ENCODE measurements at regions not wholly inside any gene's neighbourhood (a gene's known extent, or its start where the extent isn't known, plus 50 kb on each side); places are given as distances from the start of the nearest gene placed in this dataset.

DNA sequence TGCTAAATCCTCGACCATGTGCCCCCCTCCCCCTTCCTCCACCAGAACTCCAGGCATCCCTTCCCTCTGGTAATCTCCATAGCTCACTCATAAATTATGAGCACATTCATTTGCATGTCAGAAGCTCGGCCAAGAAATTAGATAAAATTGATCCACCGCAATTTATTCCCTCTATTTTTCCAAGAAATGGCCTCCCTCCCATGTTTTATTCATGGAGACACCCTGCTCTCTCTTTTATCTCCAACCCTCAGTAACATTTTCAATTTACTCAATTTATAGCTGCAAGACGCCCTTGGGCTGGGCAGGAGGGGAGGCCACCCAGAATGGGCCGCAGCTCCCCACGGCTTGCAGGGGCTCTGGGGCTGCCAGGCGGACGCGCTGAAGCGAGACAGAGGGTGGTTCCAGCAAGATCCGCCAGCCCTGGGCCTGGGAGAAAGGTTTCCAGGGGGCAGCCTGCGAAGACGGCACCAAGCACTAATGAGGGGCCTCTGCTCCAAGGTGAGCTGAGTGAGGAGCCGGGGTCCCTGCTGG is 54.7 kb upstream of the ZNF423 start:
- DNase-seq (ENCODE audit: low read depth in 3 of 3, low spot score in 1 of 3), result no peak

DNA sequence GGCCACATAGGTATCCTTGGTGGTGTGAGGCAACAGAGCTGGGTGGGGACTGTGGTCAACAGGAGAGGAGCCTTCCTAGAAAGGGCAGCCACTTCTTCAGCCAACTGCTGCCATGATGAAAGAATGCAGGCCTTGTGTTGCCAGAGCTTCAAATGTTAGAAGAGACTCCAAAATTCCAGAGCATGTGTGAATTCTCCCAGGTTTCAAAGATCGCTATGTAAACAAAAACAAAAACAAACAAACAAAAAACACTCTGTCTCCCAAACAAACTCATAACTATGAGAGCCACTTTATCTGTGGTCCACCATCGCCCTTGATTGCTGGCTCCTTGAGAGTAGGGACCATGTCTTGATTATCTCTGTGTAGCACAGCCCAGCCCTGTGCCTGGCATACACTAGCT is 55.5 kb upstream of the ZNF423 start:
- DNase-seq (ENCODE audit: low read depth in 3 of 3, low spot score in 1 of 3), result no peak

DNA sequence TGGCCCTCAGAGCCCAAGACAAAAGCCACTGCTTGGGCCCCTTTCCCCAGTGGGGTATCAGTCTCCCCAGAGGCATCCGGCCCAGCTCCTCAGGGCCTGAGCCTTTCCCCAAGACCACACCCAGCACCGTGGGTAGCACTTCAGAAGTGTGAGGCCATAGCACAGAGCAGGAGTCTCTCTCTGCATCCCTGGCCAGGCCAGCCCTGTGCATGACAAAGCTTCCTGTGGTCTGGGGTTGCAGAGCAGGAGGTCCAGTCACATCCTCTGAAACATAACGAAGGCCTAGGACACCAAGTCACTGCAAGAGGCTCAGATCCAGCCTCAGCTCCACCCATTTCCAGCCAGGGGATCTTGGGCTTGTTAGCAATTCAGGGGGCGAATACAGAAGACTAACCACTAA is 56.8 kb upstream of the ZNF423 start:
- DNase-seq (ENCODE audit: low read depth in 3 of 3, low spot score in 1 of 3), result no peak

DNA sequence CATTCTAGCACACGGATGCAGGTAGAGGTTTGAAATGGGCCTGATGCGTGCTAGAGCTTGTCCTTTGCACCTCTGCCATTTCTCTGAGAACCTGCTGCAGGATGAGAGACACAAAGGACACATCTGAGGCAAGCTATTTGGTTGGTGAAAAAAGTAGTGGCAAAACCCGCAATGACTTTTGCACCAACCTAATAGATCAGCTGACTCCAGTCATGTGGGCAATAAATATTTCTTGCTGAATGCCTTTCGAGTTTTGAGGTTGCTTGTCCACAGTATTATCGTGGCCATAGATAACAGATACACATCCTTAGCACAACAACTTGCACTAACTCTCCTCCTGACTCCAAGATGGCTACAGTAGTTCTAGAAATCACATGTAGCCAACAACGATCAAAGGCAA is 57.8 kb upstream of the ZNF423 start:
- no peak for DNase-seq (ENCODE audit: low read depth in 3 of 3, low spot score in 1 of 3)

DNA sequence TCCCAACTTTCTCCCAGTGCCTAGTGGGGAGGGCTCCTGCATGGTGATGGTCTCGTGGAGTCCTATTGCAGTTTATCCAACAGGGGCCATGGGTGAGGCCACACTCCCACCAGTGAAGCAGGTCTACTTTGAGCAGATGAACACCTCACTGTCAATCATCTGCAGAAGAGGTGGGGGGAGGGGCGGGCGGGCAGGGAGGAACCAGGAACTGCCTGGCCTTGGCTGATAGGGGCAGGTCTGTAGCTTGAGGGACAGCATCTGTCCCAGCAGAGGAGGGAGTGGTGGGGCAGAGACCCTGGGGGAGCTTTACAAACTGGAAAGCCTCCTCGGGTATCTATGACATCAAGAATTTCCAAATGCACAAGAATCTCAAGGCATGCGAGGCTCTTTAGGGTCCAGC is 58.7 kb upstream of the ZNF423 start:
- no peak for DNase-seq (ENCODE audit: low read depth in 3 of 3, low spot score in 1 of 3)

DNA sequence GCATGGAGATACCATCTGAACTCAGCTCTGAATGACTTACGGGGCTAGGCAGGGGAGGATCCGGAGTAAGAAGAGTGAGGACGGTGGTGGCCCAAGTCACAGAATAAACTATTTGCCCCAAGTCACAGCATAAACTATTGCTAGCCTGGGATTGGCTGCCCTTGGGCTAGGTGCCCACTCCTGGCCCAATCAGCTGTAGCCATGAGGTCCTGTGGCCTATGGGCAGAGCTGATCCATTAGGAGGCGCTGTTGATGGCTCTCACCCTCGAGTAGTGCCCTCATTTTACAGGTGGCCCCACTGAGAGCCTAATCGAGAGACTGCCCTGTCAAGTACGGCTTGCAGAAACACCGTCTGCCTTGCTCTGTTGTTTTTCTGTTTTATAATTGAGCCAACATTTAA is 62.3 kb upstream of the ZNF423 start:
- no peak for DNase-seq (ENCODE audit: low read depth in 3 of 3, low spot score in 1 of 3)

DNA sequence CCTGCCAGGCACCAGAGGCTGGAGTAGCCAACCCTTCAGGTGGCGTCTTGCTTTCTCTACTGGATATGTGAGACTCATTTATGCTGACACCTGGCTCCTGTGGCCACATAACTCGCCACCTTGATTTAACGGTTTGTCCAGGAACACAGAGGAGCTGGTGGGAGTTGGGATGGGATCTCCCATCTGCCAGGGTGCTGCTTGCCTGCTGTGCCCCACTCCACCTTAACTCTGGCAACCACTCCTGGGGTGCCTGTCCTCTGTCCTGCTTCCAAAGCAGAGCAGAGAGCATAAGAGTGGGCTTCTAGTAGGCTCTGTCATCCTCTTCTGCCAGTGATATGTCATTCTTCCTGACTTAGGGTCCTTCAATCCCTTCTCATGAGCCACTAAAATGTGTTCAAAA is 63.4 kb upstream of the ZNF423 start:
- no peak for DNase-seq (ENCODE audit: low read depth in 3 of 3, low spot score in 1 of 3)

DNA sequence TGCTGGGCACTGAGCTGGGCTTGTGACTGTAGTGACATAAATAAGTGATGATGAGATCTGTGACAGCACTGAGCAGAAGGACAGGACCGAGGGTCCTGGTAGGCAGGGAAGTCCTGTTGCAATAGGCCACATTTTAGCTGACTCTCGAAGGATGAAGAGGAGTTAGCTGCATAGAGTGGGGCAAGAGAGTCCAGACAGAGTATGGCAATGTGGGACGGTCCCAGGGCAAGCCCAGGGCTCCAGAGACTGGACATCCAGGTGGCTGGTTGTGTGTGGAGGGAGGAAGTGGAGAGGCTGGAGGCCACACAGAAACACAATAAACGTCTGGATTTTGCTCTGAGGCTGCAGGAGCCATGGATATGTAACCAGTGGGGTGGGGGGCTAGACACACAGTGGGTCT is 64.5 kb upstream of the ZNF423 start:
- DNase-seq (ENCODE audit: low read depth in 3 of 3, low spot score in 1 of 3), result no peak

DNA sequence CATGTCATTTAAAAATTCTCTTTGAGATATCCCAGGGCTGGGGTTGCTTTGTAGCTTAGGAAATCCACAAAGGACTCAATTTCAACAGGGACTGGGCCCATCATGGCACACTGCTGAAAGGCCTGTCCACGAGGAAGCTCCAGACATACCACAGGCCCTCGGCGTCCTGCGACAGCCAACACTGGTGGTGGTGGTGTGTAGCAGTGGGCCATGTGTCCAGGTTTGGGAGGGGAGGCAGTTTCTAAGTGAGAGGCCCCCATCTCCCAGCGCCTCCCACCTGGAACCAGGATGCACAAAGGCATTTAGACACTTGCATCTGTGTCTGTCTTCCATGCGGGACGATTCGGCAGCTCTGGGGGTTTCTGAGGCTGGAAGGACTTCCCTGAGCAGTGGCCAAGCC is 65.2 kb upstream of the ZNF423 start:
- no peak for DNase-seq (ENCODE audit: low read depth in 3 of 3, low spot score in 1 of 3)

DNA sequence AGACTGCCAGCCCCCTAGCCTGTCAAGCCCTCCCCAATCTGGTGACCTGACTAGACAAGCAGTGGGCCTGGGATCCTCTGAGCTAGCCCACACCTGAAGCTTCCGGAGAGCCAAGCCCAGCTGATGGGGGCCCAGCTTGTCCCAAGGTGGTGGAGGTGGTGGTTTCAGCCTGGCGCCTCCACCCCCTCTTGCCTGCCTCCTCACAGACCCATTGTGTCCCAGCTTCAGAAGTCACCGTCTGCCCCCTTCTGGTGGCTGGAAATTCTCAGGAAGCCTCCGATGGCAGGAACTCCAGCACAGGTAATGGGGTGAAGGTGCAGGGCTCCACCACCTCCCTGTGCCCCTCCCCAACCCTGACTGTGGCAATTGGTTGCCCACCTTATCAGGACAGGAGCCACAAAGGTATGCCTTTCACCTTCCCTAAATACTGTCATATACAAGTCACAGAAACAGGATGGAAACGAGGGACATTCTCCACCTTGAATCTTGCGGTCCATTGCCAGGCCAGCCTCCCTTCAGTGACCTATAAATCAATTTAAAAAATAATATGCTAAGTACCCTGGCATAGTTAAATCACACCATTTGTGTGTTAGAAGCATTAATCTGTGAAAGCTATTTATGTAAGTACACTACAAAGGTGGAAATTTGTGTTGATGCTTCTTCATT is 66.0 kb upstream of the ZNF423 start:
- DNase-seq (ENCODE audit: low read depth in 3 of 3, low spot score in 1 of 3), result peak in 2 of 3 donors; percentile 3

DNA sequence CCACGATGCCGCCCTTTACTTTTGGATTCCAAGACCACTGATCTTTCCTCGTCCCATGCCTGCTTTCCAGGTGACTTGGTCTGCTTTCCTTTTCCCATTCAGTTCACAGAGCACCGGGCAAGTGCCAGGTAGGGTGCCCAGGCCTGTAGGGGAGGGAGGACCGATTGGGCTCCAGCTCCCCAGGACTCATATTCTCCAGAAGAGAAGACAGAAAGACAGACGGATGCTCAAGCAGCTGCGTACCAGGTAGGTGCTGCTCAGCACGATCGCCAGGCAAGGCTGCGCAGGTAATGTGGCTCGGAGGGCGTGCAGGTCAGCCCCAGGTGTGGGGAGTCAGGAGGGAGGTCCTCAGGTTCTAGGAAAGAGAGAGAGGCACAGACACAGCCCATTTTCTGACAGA is 67.5 kb upstream of the ZNF423 start:
- DNase-seq (ENCODE audit: low read depth in 3 of 3, low spot score in 1 of 3), result no peak

DNA sequence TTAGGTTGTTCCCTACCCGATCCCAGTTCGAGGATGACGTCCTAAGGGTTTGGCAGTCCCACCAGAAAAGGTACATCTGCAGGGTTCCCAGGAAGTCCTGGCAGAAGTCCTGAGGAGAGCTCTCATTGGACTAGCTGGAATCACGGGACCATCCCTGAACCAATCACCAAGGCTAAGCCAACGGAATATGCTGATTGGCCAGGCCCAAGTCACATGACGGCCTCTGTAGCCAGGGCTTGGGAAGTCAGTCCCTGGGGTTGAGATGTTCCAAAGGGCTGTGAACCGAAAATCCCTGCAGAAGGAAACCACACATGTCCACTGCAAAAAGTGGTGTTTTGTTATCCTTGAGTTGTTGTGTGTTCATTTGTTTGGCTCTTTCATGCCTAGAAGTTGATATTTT is 68.2 kb upstream of the ZNF423 start:
- no peak for DNase-seq (ENCODE audit: low read depth in 3 of 3, low spot score in 1 of 3)

DNA sequence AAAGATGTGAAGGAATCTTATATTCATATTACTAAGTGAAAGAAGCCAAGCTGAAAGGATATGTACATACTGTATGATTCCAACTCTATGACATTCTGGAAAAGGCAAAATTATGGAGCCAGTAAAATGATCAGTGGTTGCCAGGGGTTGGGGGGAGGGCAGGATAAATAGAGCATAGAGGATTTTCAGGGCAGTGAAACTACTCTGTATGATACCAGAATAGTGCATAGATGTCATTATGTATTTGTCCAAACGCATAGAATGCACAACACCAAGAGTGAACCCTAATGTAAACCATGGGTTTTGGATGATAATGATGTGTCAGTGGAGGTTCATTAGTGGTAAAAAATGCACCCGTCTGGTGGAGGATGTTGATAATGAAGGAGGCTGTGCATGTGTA is 71.0 kb upstream of the ZNF423 start:
- no peak for DNase-seq (ENCODE audit: low read depth in 3 of 3, low spot score in 1 of 3)

DNA sequence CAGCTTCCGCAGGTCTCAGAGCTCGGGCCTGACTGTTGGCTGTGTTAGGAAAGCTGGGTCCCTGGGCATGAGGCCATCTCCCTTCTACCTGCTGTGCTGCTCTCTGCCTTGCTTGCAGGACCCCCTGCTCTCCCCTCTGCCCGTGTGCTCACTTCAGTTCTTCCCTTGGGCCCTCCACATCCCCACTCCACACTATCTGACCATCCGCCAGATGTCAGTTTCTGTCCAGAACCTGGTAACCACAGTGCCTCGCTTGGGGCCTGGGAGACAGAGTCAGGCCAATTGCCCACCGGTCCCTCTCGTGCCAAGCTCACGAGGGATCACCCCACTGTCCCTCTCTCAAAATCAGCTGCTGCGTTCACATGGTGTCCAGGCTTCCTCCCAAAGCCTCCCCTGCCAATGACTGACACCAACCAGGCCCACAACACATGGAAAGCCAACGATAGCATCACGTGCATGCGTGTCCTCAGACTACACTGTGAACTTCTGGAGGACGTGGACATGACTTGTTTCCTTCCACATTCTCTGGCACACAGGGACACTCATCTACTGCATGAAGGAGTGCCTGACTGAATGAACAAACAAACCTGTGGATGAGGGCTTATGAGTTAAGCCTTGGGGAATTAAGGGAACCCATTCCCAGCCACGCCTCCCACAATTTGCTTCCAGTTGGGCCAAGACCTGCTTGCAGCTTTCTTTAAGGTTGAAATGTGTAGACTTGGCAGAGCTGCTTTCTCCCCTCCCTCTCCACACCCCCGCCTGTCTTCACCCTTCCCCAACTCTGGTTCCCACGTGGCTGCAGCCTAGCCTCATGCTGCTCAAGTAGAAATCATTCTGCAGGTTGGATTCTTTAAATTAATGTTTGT is 72.5 kb upstream of the ZNF423 start:
- no peak for DNase-seq (ENCODE audit: low read depth in 3 of 3, low spot score in 1 of 3)

DNA sequence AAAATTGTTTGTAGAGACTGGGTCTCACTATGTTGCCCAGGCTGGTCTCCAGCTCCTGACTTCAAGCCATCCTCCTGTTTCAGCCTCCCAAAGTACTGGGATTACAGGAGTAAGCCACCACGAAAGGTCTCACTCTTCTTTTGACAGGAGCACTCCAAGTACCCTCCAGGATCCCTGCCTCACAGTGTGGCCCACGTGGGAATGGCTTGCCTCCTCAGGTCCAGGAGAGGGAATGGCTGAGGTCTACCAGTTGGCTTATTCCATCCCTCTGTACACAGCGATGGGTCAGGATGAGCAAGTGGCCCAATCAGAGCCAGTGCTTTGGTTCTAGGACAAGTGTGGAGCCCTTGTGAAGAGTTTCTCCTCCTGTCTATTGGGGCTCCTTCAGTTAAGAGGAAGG is 73.7 kb upstream of the ZNF423 start:
- no peak for DNase-seq (ENCODE audit: low read depth in 3 of 3, low spot score in 1 of 3)

DNA sequence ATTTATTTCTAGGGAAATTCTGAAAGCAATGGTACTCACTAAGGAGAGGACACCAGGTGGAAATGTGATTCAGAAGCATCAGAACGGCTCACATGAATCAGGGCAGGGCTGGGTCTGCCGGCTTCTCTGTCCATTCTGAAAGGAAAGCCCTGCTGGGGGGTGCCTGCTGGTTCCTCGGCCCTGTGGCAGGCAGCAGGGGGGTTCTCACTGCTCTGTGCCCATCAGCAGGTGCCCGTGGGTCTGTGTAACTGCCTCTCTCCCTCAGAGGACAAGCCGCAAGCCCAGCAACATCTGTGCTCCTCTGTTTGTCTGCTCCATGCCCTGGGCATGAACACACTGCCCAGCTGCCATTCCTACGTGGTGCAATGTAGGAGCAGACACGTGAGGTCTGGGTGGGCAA is 74.9 kb upstream of the ZNF423 start:
- DNase-seq (ENCODE audit: low read depth in 3 of 3, low spot score in 1 of 3), result no peak

DNA sequence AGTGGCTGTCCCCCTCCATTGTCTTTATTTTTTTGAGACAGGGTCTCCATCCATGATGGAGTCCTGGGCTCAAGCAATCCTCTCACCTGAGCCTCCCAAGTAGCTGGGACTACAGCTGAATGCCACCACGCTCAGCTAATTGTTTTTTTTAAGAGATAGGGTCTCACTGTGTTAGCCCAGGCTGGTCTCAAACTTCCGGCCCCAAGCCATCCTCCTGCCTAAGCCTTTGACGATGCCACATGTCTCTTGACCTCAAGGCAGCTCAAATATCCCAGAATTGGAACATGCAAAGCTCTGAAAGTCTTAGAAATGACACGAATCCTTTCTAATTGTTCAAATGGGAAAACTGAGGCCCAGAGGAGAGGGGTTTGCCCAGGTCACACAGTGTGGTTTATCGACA is 75.4 kb upstream of the ZNF423 start:
- no peak for DNase-seq (ENCODE audit: low read depth in 3 of 3, low spot score in 1 of 3)

DNA sequence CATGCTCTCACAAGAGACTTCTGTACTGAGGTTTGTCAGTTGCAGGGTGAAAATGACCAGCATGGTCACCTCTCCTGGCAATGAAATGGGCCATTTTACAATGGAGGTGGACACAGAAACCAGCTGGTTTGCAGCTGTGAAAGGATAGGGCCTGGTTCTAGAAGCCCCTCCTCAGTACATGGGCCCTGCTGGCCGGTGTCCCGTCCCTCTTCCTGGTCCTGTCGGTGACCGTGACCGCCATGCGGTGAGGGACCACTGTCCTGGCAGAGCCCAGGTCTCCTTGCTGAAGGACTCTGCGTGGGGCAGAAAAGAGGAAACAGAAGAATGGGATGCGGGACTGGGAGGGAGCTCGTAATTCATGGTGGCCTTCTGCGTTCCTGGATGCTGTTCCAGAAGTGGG is 76.0 kb upstream of the ZNF423 start:
- no peak for DNase-seq (ENCODE audit: low read depth in 3 of 3, low spot score in 1 of 3)

DNA sequence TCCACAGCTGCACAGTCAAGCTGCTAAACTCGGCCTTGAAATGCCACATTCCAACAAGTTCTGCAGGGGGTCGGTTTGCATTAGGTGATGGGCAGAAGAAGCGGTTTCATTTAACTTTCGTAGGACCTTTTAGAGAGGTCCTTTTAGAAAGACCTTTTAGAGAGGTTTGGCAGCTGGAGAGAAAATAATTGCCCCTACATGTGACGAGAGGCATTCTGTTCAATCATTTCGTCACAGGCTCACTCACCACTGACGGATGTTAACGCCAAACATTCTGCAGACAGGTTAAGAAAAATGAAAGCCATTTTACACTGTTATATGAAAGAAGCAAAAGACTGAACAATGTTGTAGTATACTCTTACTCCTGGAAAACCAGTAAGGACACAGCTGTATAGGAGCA is 76.5 kb upstream of the ZNF423 start:
- no peak for DNase-seq (ENCODE audit: low read depth in 3 of 3, low spot score in 1 of 3)

DNA sequence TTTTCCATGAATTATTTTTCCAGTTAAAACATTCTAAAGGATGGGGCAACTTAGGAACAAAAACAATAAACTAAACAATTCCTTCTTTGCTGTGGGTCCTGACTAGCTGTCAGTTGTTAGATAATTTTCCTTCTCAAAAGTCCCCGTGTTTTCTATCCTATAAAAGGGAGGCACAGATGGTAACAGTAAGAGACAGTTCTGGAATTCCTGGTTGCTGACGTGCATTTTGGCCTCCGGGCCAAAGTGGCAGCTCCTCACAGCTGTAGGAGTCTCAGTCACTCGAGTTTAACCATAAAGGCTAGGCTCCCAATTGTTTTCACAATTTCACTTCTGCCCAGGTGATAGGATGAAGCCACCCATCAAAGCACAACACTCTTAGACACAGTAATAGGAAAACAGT is 77.0 kb upstream of the ZNF423 start:
- DNase-seq (ENCODE audit: low read depth in 3 of 3, low spot score in 1 of 3), result no peak

DNA sequence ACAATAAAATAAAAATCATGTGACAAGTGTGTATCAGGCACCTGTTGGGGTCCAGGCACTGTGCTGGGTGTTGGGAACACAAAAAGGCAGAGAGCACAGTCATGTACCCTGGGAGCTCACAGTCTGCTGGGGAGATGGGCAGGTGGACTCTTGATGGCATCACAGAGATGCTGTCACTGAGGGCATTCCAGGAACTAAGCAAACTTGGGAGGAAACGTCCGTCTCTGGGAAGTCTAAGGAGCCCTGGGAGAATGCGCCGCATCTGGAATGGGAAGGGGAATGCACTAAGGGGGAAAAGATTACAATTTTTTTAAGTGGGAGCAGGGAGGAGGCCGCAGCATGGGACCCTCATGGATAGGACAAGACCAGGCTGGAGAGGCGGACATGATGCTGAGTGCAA is 80.9 kb upstream of the ZNF423 start:
- DNase-seq (ENCODE audit: low read depth in 3 of 3, low spot score in 1 of 3), result no peak

DNA sequence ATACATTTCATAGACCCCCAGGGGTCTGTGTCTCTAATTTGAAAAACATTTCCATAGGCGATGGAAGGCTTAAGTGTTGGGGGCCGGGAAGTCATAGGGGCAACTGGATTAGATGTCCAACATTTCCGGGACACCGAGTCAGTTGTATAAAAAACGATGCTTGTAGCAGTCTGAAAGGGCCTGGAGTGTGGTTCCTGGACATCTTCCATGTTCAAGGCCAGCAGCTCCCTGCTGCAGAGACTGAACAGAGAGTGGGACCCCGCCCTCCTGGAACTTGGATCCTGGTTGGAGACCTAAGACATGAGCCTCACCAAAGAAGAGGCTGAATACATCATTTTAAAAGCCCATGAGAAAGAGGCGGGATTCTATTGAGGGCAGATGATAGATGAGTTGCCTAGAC is 82.0 kb upstream of the ZNF423 start:
- DNase-seq (ENCODE audit: low read depth in 3 of 3, low spot score in 1 of 3), result no peak

DNA sequence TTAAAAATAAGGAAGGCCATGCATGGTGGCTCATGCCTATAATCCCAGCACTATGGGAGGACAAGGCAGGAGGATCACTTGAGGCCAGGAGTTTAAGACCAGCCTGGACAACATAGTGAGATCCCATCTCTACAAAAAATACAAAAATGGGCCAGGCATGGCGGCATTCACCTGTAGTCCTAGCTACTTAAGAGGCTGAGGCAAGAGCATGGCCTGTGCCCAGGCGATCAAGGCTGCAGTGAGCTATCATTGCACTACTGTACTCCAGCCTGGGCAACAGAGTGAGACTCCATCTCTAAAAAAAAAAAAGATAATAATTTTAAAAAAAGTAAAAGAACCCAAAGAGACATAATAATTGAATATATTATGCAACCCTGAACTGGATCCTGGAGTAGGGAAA is 83.6 kb upstream of the ZNF423 start:
- no peak for DNase-seq (ENCODE audit: low read depth in 3 of 3, low spot score in 1 of 3)

Data from stimulated activated CD4-positive, alpha-beta T cell treated with anti-CD3 and anti-CD28 coated beads, TNF-alpha, amount 100 ng/mL, for 1 hour (primary cell).